GM19351 (cell line): ENCODE measurements at regions not wholly inside any gene's neighbourhood (a gene's known extent, or its start where the extent isn't known, plus 50 kb on each side); places are given as distances from the start of the nearest gene placed in this dataset.

Experiments used
- ATAC-seq: cut with Tn5 transposase; IDR thresholded peaks from one replicate; pipeline ENCODE4 v1.9.1; 2021; ENCODE audit warnings: mild to moderate bottlenecking, moderate library complexity; ENCODE audit not compliant: unreplicated experiment

DNA sequence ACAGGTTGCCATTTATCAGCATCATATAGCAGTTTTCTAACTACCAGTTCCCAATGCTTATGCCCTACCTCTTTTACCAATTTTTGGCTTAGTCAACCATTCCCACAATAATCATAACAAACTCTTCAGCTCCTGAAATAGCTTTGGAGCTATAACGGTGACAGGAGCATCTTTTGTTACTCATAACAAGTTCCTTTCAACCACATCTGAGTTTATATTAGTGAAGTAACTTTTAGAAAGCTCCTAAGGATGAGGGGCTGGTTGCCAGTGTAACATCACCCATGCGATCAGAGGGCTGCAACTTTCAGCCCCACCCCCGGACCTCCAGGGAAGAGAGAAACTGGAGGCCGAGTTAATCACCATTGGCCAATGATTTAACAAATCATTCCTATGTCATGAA is 495.3 kb upstream of the RASGRP1 start:
- no peak for ATAC-seq

DNA sequence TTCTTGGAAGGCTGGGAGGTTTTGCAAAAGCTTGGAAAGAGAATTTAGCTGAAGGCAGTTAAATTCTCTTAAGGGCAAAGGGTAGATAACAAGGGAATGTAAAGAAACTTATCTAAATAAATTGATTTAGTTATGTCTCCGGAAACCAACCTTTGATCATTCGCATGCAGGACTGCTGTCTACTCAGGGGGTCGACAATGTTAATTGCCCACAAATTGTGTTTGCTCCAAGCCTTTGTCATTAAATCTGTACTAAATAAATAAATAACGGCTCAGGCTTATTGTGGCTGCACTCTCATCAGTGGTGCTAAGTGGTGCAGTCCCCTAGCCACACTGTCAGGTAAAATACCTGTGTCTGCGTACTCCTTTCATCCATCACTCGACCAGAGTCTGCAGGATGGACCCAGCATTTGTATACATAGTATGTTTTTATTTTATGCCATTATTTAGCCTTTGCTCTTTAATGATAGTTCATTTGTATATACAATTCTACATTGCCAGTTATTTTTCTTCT is 497.4 kb upstream of the RASGRP1 start:
- no peak for ATAC-seq

DNA sequence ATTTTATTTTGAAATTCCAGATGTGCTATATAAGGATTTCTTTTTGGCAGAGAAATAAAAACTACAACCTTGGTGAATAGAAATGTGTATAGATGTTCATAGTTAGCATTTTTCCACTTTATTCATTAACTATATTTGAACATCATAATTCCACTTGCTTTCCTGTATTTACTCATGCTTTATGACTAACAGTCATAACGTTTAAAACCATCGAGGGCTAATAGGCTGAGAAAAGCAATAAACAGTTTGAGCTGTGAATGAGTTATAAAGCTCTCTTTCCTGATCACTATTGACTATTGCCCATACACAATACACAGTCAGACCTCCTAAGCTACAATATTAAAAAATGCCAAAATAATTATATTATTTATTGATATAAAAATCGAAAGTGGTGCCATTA is 502.1 kb upstream of the RASGRP1 start:
- ATAC-seq = no peak

DNA sequence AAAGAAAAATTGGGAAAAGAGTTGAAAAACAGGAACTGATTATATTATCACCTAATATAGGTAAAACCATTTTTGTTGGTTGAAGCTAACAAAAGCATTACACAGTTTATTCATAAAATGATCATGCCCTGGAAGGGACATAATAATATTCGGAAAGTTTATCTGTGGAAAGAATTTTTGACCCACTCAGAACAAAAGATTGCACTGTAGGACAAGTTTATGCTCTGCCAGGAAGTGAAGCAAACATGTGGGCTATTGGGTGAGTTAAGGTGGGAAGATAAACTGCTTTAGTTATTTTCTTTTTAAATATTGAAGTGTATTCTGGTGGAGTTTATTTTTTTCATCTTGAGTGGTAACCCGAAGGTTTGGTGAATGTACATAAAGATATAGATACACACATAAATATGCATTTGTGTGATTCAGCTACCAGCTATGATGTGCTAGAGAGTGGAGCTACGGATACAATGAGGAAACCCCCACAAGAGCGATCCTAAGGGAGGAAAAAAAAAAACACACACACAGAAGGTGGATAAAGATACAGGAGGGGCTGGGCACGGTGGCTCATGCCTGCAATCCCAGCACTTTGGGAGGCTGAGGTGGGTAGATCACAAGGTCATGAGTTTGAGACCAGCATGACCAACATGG is 506.4 kb upstream of the THBS1 start:
- ATAC-seq = no peak

DNA sequence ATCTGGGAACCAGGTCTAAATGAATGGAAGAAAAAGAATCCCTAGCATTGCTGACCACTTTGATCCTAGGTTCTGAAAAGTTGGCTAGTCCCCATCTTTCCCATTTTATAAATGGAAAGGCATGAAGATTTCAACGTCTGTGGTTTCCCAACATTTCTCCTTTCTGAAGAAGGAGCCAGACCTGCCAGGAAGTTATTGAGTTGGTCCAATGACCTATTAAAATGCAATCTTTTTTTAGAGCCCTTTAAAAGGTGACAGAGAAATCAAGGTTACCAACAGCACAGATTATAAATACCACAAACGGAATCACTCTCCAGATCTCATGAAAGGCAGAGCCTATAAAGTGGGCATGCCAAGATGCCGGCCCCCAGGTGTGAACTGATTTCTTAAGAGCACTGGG is 505.6 kb upstream of the THBS1 start:
- no peak for ATAC-seq

GRCh38 chr15:39075756-39076341 is 505.0 kb upstream of the THBS1 start:
- ATAC-seq = no peak

DNA sequence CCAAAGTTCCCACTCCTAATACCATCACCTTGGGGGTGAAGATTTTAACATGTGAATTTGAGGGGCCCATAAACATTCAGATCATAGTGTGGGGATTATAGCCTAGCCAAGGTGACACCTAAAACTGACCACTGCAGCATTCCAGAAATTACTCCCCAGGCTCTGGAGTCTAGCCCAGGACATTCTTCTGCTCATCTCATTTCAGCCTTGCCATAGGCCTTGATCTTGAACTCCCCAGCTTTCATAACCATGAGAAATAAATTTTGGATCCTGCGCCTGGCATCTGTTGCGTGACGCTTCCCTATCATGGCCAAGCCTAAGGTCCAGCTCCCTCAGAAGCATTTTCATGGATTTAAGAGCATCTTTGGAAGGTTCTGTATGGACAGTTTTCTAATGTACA is 502.9 kb upstream of the THBS1 start:
- no peak for ATAC-seq

DNA sequence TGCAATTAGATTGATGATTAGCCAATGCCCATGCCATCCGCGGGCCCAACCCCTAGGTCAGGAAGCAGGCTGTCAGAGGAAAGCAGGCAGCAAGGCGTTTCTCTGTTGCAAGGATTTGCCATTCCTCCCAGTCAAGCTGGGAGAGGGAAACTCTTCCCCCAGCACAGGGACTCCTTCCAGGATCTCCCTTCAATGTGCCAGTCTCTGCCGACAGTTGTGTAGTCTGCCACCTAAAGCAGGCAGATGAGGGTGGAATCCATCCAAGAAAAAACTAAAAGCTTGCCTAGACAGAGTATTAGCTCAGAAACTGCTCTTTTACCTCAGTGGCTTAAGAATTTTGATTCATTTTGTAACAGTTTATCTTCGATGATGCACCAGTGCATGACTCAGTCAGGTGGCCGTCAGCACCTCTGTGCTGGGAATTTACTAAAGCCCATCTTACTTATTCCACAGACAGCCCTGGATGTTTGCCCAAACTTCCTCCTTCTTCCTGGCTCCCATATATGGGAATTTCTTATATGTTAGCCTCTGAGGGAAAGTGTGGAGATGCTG is 501.5 kb upstream of the THBS1 start:
- no peak for ATAC-seq

GRCh38 chr15:39083213-39083612 is 497.7 kb upstream of the THBS1 start:
- ATAC-seq = no peak

DNA sequence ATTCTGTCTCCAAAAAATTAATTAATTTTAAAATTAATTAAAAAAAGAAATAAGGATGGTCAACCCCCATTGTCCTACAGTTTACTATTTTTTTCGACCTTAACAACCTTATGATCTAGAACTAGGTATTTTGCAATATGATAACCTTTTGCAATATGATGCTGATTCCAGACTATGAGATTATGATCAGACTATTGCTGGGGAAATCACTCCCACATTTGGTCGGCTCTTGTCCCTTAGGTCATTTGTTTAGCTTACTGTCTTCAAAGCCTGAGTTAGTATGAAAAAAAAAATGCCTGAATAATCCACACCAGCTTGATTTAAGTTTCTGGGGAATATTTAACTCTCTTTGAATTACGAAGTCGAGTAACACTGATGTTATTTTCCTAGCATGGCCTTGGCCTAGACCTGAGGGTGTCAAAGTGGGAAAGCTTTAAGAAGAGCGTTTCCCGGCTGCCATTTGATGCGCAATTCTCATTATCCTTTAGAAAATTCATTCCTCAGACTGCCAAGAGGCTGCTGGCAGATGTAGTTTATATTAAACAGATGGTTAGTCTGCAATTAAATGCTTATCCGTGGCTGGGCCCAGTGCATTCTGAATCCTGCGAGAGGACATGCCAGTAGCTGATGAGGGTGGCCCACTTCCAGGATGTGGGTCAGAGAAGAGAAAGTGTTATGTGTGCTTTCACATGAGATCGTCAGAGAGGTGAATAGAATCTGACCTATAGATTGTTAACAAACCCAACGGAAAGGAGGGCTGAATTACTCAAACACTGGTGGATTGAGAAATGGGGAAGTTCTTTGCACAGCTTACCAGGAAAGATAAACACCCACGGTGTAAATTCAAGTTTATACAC is 496.0 kb upstream of the THBS1 start:
- ATAC-seq = no peak

- no peak for ATAC-seq
These were observed 494.2 kb upstream of the THBS1 start for GRCh38 chr15:39086641-39087040.

GRCh38 chr15:39088156-39088555 is 492.7 kb upstream of the THBS1 start:
- no peak for ATAC-seq

GRCh38 chr15:39092354-39092753 is 488.5 kb upstream of the THBS1 start:
- ATAC-seq = no peak

- ATAC-seq = no peak
These were observed 488.1 kb upstream of the THBS1 start for GRCh38 chr15:39092761-39093160.

DNA sequence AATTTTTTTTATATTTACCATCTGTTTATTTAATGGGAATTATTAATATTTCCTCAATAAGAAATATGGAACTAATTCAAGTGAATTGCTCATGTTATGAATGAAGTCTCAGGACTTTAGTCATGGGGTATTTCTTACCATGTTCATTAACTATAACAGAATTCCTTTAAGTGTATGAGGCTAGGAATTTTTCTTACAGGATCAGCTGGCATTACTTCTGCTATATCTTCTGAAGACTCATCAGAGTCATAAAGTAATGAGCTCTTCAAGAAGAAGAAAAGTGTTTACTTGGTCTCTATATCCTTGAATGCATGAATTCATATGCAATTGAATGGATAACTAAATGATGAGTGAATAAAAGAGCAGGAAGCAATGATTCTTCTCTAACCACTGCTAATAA is 486.8 kb upstream of the THBS1 start:
- ATAC-seq = no peak

GRCh38 chr15:39095218-39095879 is 485.5 kb upstream of the THBS1 start:
- ATAC-seq = no peak

DNA sequence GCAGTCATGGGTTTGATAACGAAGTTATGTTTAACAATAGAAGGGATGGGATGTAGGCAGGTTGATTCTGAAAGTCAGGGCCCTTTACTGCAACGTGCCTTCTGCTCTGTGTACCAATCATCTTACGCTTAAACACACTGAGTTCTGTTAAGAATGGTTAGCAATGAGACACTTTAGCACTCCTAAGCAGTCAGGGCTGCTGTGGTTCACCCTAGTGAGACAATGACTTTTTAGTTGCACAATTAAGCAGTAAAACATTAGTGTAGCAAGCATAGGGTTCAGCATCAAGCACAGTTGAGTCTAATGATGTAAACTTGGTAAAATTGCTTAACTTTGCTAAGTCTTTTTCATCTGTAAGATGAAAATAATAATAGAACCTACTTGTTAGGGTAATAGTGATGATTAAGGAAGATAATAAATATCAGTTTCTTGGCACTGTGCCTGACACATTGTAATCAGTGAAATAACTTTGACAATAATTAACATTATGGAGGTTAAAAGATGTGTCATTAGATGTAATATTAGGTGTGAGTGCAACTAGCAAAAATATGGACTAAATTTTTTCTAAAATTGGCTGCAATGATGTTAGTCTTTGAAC is 484.2 kb upstream of the THBS1 start:
- no peak for ATAC-seq

DNA sequence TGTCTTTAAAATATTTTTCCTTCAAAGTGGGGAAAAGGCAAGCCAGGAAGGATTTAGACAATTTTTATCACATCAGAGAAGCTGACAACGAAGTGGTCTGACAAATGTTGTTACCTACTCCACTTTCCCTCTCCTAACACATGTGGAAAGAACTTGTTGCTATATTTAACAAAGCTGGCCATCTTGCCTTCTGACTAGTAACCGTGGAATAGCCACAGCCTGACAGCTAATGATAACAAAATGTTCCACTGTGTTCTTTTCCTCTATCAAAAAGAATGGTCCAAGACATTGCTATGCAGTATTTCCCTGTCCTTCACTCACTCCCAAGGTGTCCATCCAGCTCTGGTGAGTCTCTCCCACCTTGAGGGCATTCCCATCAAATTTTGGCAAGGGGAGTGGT is 481.4 kb upstream of the THBS1 start:
- no peak for ATAC-seq

DNA sequence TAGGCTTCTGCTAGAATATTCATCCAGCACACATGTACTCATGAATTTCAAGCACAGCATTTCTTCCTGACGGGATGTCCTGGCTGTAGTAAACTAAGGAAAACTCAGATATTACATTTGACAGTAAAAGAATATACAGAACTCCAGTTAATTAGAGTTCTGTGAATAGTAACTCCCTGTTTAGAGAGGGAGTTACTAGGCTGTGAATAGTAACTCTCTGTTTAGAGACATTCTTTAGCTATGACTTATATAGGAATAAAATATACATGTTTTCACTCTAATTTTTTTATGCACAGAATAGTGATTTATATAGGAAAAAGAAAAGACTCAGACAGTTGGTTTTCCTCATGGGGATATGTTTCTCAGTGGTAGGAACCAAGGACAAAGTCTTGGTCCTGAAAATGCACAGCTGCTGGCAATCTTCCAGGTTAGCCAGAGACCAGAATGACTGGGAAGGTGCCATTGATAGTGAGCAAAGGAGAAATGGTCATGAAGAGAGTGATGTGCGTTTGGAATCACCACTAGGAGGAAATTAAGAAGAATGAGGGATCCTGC is 480.7 kb upstream of the THBS1 start:
- ATAC-seq = no peak

GRCh38 chr15:39102431-39102830 is 478.4 kb upstream of the THBS1 start:
- no peak for ATAC-seq
